G401.6 (cell line): ENCODE measurements at regions not wholly inside any gene's neighbourhood (a gene's known extent, or its start where the extent isn't known, plus 50 kb on each side); places are given as distances from the start of the nearest gene placed in this dataset.
"Not testable (repeated sequence)": the region's sequence is repeated elsewhere in the genome, so short reads cannot be mapped to it uniquely, and the experiment has no call there.

Source experiments
- FAIRE-seq: peaks from 2 replicates; lab custom pipeline; 2012; peaks lifted over from hg19 to GRCh38; lab: Jason Lieb, UNC

- FAIRE-seq: no peak
Observed at GRCh38 chr9:22650946-22651345, 204.3 kb downstream of the DMRTA1 start.

- FAIRE-seq: no peak
Observed at GRCh38 chr9:22654833-22655232, 208.2 kb downstream of the DMRTA1 start.

GRCh38 chr9:22657713-22658112 is 211.1 kb downstream of the DMRTA1 start:
- no peak for FAIRE-seq

- FAIRE-seq: not testable (repeated sequence)
Observed at GRCh38 chr9:22658484-22658883, 211.9 kb downstream of the DMRTA1 start.

- FAIRE-seq: no peak
Observed at GRCh38 chr9:22682536-22682935, 235.9 kb downstream of the DMRTA1 start.

GRCh38 chr9:22682961-22683699 is 236.5 kb downstream of the DMRTA1 start:
- FAIRE-seq: no peak

GRCh38 chr9:22683700-22684075 is 237.1 kb downstream of the DMRTA1 start:
- FAIRE-seq: no peak

- no peak for FAIRE-seq
Observed at GRCh38 chr9:22693156-22693555, 246.5 kb downstream of the DMRTA1 start.

- FAIRE-seq: no peak
Observed at GRCh38 chr9:22700171-22700570, 253.5 kb downstream of the DMRTA1 start.

- FAIRE-seq: peak; percentile 60
Observed at GRCh38 chr9:22718653-22719052, 272.0 kb downstream of the DMRTA1 start.

- no peak for FAIRE-seq
Observed at GRCh38 chr9:22722492-22722891, 275.9 kb downstream of the DMRTA1 start.

- FAIRE-seq: no peak
Observed at GRCh38 chr9:22731786-22732185, 285.2 kb downstream of the DMRTA1 start.

GRCh38 chr9:22739712-22740111 is 293.1 kb downstream of the DMRTA1 start:
- FAIRE-seq: no peak

- FAIRE-seq: no peak
Observed at GRCh38 chr9:22740781-22741180, 294.2 kb downstream of the DMRTA1 start.

- FAIRE-seq: no peak
Observed at GRCh38 chr9:22742401-22742800, 295.8 kb downstream of the DMRTA1 start.

GRCh38 chr9:22773501-22774220 is 327.0 kb downstream of the DMRTA1 start:
- no peak for FAIRE-seq

GRCh38 chr9:22790329-22790728 is 343.7 kb downstream of the DMRTA1 start:
- no peak for FAIRE-seq

- no peak for FAIRE-seq
Observed at GRCh38 chr9:22808876-22809275, 362.3 kb downstream of the DMRTA1 start.

- FAIRE-seq: no peak
Observed at GRCh38 chr9:22809371-22809770, 362.7 kb downstream of the DMRTA1 start.

- FAIRE-seq: no peak
Observed at GRCh38 chr9:22813529-22813928, 366.9 kb downstream of the DMRTA1 start.

GRCh38 chr9:22815246-22815645 is 368.6 kb downstream of the DMRTA1 start:
- FAIRE-seq: no peak

GRCh38 chr9:22817181-22817580 is 370.6 kb downstream of the DMRTA1 start:
- FAIRE-seq: no peak

- no peak for FAIRE-seq
Observed at GRCh38 chr9:22829236-22829635, 382.6 kb downstream of the DMRTA1 start.

GRCh38 chr9:22838266-22838665 is 391.6 kb downstream of the DMRTA1 start:
- FAIRE-seq: no peak
